Right atrium auricular region (tissue), 2 donors: ENCODE measurements at regions not wholly inside any gene's neighbourhood (a gene's known extent, or its start where the extent isn't known, plus 50 kb on each side); places are given as distances from the start of the nearest gene placed in this dataset.

ENCODE experiments used
- DNase-seq: peaks from one replicate; pipeline ENCODE4 v3.0.0-alpha.2; 2019; ENCODE audit warnings: low spot score
- H3K27ac ChIP-seq, 2 donors: fragments of 200-600 bp; sonication (generic); 1 replicate in 1 of 2; 2 replicates in 1 of 2; pipeline ENCODE4 v1.5.1; 2016 to 2019
- H3K27me3 ChIP-seq, 2 donors: fragments of 200-600 bp; sonication (generic); one replicate each; pipeline versions ENCODE4 v1.5.1 to v1.6.0; 2017 to 2019
- H3K36me3 ChIP-seq: fragments of 200-600 bp; sonication (generic); one replicate; pipeline ENCODE4 v1.5.1; 2016
- H3K4me1 ChIP-seq, 2 donors: fragments of 200-600 bp; sonication (generic); one replicate each; pipeline versions ENCODE4 v1.5.1 to v1.6.0; 2017 to 2019
- H3K4me3 ChIP-seq, 2 donors: fragments of 200-600 bp; sonication (generic); 1 replicate in 1 of 2; 2 replicates in 1 of 2; pipeline ENCODE4 v1.5.1; 2017 to 2019; ENCODE audit warnings: mild to moderate bottlenecking in 1 of 2, moderate library complexity in 1 of 2
- H3K9me3 ChIP-seq, 2 donors: fragments of 200-600 bp; sonication (generic); one replicate each; pipeline ENCODE4 v1.5.1; 2019
- TF ChIP-seq, protein P1 (sequence below), 2 donors: fragments of 200-600 bp; sonication (generic); IDR thresholded peaks; one replicate each; pipeline ENCODE4 v1.5.1; 2019; ENCODE audit warnings: antibody characterized with exemption in 2 of 2

DNA sequence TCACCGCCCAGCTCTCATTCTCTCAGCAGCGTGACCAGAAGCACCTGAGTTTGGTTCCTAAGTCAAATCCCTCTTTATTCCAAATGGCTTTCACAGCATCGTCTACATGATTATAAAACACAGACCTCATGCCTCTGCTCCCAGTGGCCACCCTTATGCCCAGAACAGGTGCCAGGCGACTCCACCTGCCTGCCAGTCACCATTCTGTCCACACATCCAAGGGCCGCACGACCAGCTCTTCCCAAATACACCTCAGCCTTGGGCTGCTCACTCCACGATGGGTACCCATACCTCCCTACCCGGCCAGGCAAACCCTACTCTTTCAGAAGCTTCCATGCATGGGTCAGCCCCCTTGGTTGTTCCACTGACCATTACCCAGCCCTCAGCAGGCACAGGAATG, 851.6 kb upstream of the SALL3 start:
- Histone ChIP-seq H3K36me3 (no peaks in the 10 kb centered on the region), H3K9me3 (no peaks in the 10 kb centered on the region), H3K4me1 (no peaks in the 10 kb centered on the region), H3K27me3 (no peaks in the 10 kb centered on the region), H3K27ac (no peak overlapping the region), H3K4me3 (no peak overlapping the region)
- TF ChIP-seq, protein P1, sequence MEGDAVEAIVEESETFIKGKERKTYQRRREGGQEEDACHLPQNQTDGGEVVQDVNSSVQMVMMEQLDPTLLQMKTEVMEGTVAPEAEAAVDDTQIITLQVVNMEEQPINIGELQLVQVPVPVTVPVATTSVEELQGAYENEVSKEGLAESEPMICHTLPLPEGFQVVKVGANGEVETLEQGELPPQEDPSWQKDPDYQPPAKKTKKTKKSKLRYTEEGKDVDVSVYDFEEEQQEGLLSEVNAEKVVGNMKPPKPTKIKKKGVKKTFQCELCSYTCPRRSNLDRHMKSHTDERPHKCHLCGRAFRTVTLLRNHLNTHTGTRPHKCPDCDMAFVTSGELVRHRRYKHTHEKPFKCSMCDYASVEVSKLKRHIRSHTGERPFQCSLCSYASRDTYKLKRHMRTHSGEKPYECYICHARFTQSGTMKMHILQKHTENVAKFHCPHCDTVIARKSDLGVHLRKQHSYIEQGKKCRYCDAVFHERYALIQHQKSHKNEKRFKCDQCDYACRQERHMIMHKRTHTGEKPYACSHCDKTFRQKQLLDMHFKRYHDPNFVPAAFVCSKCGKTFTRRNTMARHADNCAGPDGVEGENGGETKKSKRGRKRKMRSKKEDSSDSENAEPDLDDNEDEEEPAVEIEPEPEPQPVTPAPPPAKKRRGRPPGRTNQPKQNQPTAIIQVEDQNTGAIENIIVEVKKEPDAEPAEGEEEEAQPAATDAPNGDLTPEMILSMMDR (IDR thresholded peaks at IDR 0.05) = no peak
- no peak for DNase-seq

DNA sequence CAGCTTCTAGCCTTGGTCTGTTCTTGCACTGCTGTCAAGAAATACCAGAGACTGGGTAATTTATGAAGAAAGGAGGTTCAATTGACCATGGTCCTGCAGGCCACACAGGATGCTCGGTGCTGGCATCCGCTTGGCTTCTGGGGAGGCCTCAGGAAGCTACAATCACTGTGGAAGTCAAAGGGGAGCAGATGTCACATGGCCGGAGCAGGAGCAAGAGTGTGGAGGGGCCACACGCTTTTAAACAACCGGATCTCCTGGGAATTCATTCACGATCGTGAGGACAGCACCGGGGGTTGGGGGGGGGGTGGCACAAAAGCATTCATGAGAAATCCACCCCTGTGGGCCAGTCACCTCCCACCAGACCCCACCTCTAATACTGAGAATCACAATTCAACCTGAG, 850.4 kb upstream of the SALL3 start:
- H3K4me1 ChIP-seq = no peaks in the 10 kb centered on the region
- H3K4me3 ChIP-seq = no peak overlapping the region
- no peak overlapping the region for H3K27ac ChIP-seq
- no peak for DNase-seq
- TF ChIP-seq, protein P1 (IDR thresholded peaks at IDR 0.05) = no peak
- no peaks in the 10 kb centered on the region for H3K9me3 ChIP-seq
- no peaks in the 10 kb centered on the region for H3K36me3 ChIP-seq
- no peaks in the 10 kb centered on the region for H3K27me3 ChIP-seq

DNA sequence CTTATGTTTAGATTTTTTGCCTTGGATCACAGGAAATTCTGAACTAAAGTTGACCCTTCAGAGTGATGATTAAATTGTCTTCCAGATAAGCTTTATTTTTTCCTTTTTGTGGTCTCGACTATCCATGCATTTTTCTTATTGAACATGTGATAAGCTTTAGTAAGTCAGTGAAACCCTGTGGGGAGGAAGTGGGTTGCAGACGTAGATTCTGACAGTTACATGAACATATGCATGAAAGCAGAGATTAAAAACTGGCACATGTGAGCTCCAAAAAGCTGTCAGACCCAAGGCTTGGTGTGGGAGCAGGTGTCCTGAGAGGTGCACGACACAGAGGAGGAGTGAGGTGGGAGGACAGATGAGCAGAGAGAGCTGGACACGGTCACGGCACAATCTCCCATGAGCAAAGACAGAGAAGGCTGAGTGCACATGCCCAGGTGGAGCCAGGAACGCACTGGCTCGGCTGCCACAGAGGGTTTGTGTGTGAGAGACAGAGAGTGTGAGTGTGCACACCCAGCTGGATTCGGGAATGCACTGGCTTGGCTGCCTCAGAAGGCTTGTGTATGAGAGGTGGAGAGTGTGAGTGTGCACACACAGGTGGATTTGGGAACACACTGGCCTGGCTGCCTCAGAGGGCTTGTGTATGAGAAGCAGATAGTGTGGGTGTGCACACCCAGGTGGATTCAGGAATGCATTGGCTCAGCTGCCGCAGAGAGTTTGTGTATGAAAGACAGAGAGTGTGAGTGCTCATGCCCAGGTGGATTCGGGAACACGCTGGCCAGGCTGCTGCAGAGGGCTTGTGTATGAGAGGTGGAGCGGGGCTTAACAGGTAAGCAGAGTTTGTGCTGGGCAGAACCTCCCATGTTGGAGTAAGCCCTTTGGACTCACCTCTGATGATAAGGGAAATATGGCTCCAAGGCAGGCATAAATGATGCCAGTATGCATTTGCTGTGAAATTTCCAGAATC, 849.1 kb upstream of the SALL3 start:
- H3K27ac ChIP-seq = no peak overlapping the region

DNA sequence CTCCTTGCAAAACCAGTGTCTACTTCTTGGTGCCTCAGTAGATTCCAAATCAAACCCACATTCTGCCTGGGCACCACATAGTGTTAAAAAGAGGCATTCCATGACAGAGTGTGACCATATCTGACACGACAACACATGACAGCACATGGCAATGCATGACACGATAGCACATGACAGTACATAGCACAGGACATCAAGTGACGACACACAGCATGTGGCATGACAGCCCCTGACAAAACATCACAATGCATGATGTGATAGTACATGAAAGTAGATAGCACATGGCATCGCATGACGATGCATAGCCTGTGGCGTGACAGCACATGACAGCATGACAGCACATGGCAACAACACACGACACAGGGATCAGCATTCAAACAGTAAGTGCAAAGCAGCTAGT, 845.9 kb upstream of the SALL3 start:
- TF ChIP-seq, protein P1 (IDR thresholded peaks at IDR 0.05) = no peak
- no peaks in the 10 kb centered on the region for H3K9me3 ChIP-seq
- no peaks in the 10 kb centered on the region for H3K4me1 ChIP-seq
- DNase-seq = peak; percentile 54
- no peaks in the 10 kb centered on the region for H3K27me3 ChIP-seq
- no peaks in the 10 kb centered on the region for H3K36me3 ChIP-seq
- no peak overlapping the region for H3K27ac ChIP-seq
- no peak overlapping the region for H3K4me3 ChIP-seq

More for the DNA sequence above, 849.1 kb upstream of the SALL3 start:
- H3K27me3 ChIP-seq = no peaks in the 10 kb centered on the region
- TF ChIP-seq, protein P1 (IDR thresholded peaks at IDR 0.05) = no peak
- peak; percentile 38 for DNase-seq
- H3K4me3 ChIP-seq = no peak overlapping the region
- H3K9me3 ChIP-seq = no peaks in the 10 kb centered on the region
- no peaks in the 10 kb centered on the region for H3K36me3 ChIP-seq
- H3K4me1 ChIP-seq = no peaks in the 10 kb centered on the region

DNA sequence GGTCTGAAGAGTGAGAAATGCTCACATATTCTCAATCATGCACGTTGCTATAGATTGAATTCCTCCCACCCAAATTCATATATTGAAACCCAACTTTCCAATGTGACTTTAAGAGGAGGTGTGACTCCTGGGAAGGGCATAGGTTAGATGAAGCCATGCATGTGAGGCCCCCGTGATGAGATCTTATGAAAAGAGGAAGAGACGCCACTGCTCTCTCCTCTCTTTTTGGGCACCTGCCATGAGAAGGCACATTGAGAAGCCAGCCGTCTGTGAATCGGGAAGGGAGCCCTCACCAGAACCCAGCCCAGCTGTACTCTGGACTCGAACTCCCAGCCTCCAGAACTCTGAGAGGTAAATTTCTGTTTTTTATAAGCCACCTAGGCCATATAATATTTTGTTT, 842.6 kb upstream of the SALL3 start:
- H3K9me3 ChIP-seq = no peaks in the 10 kb centered on the region
- TF ChIP-seq, protein P1 (IDR thresholded peaks at IDR 0.05) = no peak
- H3K27me3 ChIP-seq = no peaks in the 10 kb centered on the region
- no peaks in the 10 kb centered on the region for H3K4me1 ChIP-seq
- no peaks in the 10 kb centered on the region for H3K36me3 ChIP-seq
- no peak overlapping the region for H3K4me3 ChIP-seq
- no peak overlapping the region for H3K27ac ChIP-seq
- peak; percentile 34 for DNase-seq
